ENCODE measurements at regions not wholly inside any gene's neighbourhood (a gene's known extent, or its start where the extent isn't known, plus 50 kb on each side); places are given as distances from the start of the nearest gene placed in this dataset.

DNA sequence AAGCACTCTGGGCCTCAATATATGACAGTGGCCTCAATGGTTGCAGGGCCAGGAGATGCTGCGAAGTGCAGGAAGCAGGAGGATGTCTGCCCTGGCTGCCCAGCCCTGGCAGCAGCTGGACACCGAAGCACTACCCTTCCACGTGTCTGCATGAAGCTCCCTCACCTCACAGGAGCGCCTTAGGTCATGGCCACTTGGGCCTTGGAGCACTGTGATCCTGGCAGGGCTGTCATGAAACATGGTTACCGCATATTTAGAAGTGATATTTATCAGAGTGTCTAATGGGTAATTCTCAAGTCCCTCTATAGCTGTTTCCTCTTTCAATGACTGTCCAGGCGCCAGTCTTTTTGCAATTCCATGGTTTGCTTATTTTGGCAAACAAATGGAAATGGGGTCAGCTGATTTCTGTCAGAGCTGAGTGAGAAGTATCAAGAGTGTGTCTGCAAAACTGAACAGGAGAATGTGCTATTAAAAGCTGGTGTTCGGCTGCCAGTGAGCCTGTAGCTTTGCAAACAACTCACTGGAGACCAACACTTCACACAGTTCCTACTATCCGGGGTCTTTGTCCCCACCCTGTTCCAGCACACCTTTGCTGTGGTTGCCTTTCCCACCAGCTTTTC lies 285.9 kb downstream of the KIF4B start:
- DNase-seq, result no peak

DNA sequence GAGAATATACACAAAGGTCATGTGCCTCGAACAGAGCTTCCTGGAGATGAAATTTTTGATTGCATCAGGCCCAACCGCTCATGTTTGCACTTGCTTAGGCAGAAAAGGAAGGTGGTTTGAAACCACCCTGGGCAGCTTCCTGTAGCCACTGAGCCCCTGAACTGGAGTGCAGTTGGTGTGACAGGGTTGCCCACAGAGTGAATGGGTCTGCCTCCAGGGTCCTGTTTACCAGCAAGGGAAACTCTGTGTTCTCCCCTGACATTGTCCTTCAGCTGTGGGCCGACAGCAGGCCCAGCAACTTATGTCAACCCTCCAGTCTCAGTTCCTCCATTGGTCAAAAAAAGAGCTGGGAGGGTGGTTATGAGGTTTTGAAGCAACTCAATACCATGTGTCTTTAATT lies 289.6 kb downstream of the KIF4B start:
- DNase-seq, result no peak

GRCh38 chr5:155307229-155307628 lies 293.7 kb downstream of the KIF4B start:
- DNase-seq, result no peak

DNA sequence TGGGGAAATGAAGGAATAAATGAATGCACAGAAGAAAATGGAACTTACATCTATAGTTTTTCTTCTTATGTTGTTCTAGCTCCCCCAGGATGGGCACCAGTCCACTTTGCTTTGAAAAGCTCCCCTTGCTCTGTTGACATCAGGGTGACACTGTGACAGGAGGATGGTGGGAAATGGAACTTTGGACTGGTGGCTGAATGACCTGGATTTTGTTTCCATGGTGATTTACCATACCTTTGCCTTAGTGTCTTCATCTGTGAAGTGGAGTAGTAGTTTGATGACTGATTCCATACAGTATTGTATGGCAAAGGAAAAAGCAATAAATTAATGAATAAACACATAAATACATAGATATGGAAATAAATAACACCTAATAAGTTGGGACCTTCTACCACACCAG lies 294.7 kb downstream of the KIF4B start:
- DNase-seq, result no peak

DNA sequence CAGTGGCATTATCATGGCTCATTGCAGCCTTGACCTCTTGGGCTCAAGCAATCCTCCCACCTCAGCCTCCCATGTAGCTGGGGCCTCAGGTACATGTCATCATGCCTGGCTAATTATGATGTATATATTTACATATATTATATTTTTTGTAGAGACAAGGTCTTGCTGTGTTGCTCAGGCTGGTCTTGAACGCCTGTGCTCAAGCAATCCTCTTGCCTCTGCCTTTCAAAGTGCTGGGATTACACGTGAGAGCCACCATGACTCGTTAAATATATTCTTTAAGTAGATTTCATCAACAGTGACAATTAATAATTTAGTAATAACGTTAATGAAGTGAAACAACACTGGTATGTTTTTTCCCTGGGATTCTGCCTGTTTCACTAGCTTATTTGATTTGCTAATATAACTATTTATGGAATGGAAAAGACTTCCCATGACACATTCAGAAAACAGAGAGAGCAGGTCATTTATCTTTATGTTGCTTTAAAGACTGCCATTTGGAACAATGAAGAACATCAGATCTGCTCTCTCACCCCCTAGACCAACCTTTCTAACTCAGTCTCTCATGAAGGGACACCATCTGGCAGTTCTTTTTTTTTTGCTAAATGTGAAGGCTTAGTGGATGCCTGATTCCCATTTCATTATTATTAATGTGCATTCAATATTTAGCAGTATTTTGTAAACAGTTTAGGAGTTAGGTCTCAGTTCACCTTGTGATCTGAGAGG lies 295.6 kb downstream of the KIF4B start:
- DNase-seq, result no peak

- DNase-seq, result no peak
These were observed 298.2 kb downstream of the KIF4B start for GRCh38 chr5:155311721-155312120.

- no peak for DNase-seq
These were observed 300.0 kb downstream of the KIF4B start for GRCh38 chr5:155313518-155313917.

DNA sequence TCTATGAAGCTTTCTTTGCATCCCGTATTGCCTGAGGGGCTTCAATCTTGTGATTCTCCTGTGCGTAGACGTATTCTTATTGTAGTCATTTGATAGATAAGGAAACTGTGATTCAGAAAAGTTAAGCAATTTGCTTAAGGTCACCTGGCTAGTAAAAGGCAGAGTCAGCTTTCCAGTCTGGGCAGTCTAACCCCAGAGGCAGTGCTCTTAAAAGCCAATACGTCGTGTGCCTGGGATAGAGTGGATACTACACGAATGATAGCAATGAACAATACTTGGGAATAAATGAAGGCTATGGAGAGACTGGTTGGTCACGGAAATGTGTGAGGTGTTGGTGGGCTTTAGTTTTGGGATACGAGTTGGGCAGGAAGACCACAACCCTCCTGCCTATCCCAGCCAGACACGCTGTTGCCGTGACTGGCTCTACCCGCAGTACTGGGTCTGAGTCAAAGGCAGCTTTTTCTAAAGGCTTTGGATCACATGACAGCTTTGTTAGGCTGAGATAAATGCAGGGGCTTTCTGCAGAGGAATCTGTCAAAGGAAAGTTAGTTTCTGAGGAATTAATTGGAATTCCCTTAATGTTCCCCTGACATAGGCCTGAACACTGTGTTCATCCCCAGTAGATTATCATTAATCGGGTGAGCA lies 302.6 kb downstream of the KIF4B start:
- no peak for DNase-seq

- no peak for DNase-seq
These were observed 319.1 kb downstream of the KIF4B start for GRCh38 chr5:155332618-155333017.

DNA sequence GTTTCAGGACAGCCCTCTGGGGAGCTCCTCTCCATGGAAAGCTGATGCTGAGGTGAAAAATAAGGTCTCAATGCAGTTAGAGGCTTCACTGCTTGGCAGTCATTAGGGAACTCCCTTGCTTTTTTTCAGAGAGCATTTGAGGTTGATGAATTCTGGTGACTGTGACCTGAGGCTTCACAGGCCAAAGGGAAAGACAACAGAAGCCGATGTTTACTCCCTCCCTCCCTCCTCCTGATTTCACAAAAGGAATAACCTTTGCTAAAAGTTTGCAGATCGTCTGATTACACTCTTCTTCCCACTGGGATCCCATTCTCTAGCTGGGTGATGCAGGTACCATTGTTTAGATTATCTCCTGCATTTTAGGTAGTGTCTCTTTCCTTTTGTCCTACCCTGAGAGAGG lies 329.4 kb downstream of the KIF4B start:
- DNase-seq, result no peak

DNA sequence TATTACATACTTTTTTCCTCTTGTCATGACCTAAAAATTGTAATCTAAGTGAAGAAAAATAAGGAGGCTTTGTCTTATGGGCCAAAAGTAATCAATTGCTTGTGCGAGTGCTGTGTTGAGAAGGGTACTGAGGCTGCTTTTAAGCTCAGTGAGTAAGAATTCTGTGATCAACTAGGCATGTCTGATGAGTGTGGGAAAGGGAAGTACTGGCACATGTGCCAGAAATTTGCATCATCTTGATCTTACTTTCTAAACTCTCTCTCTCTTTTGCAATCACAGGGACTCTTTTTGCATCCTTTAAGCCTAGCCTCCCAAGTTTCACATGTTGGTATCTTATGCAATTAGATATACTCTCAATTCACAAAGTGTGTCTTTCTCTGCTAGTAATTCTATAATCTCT lies 329.9 kb downstream of the KIF4B start:
- no peak for DNase-seq

DNA sequence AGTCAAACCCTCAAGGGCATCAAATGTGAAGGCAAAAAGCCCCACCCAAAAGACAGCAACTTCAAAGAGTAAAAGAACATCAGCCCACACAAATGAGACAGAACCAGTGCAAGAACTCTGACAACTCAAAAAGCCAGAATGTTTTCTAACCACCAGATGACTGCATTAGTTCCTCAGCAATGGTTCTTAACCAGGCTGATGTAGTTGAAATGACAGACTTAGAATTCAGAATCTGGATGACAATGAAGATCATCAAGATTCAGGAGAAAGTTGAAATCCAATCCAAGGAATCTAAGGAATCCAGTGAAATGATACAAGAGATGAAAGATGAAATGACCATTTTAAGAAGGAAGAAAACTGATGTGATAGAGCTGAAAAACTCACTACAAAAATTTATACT lies 339.7 kb downstream of the KIF4B start:
- DNase-seq, result no peak

- no peak for DNase-seq
These were observed 352.5 kb downstream of the KIF4B start for GRCh38 chr5:155366096-155366495.

DNA sequence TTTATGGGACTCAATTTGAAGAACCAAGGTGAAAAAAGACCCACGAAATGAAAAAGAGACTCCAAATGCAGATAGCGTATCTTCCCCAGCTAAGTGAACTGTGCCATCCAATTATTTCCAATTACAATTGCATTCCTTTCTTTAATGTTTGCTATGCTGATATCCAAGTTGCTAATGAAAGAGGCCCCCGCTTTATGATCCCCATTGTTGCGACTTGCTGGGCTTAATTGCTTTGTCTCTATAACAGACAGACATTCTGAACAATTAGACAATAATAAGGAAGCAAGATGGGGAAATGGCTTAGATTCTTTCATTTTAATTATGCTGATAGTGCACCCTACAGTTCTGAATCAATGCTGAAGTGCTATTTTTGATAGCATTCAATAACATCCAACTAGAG lies 354.3 kb downstream of the KIF4B start:
- peak; percentile 31 for DNase-seq

DNA sequence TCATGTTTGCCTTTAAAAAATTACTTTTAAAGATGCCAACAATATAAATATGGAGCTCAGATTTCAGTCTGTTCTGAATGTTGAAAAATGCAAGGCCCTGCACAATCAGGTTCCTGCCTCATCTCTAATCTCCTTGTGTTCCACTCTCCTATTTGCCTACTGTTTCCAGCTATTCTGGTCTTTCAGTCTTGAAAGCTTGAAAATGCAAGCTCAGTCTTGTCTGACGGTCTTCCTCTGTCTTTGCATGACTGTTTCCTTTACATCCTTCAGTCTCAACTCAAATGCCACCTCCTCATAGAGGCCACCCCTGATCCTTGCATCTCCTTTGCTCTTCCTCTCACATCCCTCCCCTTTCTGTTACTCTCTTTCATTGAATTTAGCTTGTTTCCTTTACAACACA lies 354.9 kb downstream of the KIF4B start:
- no peak for DNase-seq

- DNase-seq, result no peak
These were observed 366.9 kb downstream of the KIF4B start for GRCh38 chr5:155380480-155380879.

DNA sequence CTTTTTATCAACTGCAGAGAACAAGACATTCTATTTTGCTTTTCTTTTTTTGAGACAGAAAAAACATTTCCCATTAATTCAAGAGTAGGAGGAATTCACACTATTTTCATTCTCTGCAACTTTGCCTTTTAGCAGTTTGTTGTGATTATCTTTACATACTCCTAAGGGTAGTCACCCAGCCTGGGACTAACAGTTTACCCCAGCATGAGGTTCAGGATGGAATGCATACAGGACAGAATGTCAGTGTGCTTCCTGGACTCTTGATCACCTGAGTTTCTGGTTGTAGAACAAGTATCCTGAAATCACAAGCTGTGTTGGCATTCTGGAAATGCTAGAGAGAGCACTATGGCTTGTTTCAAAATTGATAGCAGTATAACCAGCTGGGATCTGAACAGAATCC lies 368.1 kb downstream of the KIF4B start:
- DNase-seq, result no peak

DNA sequence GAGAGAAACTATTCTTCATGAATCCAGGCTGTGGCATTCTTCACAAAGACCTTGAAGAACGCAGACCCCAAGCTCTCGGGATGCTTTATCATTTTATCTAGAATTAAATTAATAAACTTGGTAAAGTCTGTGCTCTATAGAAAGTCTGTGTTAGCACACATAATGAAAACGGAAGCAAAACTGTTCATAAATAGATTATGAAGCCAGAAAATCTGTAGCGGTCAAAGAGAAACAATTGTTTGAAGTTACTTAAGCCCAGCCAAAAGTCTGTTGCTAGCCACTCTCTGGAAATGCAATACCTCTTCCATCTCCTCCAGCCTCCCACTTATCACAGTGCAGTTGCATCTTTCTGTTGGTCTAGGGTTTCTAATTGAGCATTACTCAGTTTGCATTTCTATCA lies 375.9 kb downstream of the KIF4B start:
- DNase-seq, result no peak

DNA sequence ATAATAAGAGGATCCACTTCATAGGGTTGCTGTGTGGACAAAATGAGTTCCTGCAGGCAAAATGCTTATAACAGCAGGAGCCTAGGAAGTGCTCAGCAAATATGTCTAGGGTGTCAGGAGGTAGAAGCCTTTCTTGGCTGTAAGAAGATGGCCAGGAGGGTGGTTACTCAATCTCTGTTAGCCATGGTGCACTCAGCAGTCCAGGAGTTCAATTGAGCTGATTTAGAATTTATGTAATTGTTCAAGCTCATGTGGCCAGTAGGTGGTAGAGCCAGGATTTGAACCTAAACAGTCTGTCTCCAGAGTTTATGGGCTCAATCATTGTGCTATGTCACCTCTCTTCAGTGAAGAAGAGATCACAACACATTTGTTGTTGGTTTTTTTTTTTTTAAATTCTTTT lies 381.2 kb downstream of the KIF4B start:
- peak; percentile 12 for DNase-seq

DNA sequence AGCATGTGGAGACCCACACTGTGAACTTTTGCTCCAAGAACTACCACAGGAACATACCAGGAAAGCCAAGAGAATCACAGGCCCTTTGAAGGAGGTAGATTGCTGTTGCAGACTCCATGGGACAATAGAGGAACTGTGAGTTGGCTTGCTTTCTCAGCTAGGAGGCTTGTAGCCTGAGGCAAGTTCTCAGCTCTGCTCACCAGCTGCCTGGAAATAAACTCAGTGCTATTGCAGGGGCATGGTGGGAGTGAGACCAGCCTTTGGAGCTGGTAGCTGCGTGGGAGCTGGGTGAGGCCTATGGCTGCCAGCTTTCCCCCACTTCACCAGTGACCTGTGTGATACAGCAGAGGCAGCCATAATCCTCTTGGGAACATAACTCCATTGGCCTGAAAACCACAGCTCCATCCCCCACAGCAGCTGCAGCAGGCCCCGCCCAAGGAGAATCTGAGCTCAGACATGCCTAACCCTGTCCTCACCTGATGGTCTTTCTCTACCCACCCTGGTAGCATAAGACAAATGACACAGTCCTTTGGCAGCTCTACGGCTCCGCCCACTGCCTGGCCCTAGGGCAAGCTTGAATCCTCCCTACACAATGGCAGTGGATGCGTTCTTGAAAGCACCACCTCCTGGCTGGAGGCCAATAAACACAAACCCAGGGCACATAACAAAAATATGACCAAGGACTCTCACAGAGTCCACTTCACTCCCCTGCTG lies 389.5 kb downstream of the KIF4B start:
- peak; percentile 90 for DNase-seq

DNA sequence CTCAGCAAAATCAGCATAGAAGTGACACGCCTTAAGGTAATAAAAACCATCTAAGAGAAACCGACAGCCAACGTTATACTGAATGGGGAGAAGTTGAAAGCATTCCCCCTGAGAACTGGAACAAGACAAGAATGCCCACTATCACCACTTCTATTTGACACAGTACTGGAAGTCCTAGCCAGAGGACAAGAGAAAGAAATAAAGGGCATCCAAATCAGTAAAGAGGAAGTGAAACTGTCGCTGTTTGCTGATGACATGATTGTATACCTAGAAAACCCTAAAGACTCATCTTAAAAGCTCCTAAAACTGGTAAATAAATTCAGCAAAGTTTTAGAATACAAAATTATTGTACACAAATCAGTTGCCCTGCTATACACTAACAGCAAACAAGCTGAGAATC lies 393.3 kb downstream of the KIF4B start:
- DNase-seq, result no peak

DNA sequence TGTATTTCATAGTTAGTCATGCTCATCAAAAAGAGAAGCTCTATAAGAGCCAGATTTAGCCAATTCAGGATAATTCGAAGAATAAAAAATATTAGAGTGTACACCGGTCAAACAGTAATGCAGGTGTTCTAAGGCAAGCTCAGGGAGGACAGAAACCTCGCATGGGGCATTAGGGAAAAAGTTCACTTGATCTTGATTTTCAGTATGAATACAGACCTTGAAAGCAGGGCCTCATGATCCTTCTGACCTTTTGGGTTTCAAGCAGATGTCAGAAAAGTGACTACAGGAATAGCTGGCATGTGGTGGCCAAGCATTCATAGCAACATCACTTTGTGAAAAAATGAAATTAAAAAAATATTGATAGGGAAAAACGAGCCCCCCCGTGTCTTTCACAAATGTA lies 394.9 kb downstream of the KIF4B start:
- DNase-seq, result no peak

DNA sequence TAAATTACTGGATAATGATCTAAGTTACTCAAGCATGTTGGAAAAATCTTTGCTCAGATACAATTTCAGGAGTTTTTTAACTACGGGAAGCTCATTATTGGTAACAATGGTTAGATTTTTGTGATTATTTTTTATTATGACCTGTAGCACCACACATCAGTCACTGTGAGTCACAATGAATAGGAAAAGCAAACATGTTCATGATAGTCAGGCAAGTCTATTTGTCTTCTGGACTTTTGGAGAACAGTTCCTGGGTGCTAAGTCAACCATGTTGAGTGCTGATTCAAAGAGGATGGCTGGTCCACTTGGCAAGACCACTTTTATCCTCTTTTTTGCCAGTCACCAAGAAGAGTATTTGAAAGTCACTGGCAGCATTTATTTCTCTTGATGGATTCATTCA lies 403.2 kb downstream of the KIF4B start:
- no peak for DNase-seq

All from NCI-H146 (cell line).